ENCODE measurements at regions not wholly inside any gene's neighbourhood (a gene's known extent, or its start where the extent isn't known, plus 50 kb on each side); places are given as distances from the start of the nearest gene placed in this dataset.

DNA sequence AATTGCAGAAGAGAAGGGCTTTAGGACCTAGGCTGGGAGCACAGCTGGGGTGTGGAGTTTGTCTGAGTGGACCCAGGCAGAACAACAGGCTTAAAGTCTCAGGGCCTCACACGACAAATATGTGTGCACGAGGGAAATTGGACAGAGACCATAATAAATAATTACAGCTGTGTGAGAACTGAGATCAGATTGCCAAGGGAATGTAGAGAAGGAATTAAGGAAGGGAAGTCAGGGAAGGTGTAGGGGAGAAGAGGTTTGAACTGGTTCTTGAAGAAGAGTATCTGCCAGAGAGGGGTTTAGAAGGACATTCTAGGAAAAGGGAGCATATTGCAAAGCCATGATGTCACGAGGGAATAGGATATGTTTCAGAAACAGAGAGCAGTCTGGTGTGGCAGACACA is 120.7 kb upstream of the TSPAN5 start:
- TF ChIP-seq, protein P1, sequence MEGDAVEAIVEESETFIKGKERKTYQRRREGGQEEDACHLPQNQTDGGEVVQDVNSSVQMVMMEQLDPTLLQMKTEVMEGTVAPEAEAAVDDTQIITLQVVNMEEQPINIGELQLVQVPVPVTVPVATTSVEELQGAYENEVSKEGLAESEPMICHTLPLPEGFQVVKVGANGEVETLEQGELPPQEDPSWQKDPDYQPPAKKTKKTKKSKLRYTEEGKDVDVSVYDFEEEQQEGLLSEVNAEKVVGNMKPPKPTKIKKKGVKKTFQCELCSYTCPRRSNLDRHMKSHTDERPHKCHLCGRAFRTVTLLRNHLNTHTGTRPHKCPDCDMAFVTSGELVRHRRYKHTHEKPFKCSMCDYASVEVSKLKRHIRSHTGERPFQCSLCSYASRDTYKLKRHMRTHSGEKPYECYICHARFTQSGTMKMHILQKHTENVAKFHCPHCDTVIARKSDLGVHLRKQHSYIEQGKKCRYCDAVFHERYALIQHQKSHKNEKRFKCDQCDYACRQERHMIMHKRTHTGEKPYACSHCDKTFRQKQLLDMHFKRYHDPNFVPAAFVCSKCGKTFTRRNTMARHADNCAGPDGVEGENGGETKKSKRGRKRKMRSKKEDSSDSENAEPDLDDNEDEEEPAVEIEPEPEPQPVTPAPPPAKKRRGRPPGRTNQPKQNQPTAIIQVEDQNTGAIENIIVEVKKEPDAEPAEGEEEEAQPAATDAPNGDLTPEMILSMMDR (IDR thresholded peaks at IDR 0.05), result no peak
- Histone ChIP-seq H3K9me3 (no peaks in the 10 kb centered on the region), H3K27ac (no peak overlapping the region), H3K36me3 (no peaks in the 10 kb centered on the region), H3K4me1 (no peaks in the 10 kb centered on the region), H3K4me3 (no peak overlapping the region), H3K27me3 (no peaks in the 10 kb centered on the region)
- intact Hi-C loops (cut with DNase I), result no loop called here
- no peak for DNase-seq
- no peak for ATAC-seq

DNA sequence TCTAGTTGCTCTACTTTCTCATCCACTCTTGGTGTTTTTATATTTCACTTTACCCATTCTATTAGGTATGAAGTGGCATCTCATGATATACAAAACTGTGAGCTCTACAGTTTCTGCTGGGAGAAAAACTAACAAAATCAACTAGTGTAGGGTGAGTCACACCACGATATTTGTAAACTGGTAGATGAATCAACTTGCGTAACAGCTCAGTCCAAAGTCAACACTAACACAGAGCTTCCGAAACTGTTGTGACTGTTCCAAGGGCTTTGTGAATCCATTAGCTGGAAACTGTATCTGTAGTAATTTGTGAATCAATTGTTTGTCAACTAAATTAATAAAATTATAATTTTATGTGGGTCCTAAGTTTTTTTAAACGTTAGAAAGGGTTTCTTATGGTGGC is 119.8 kb upstream of the TSPAN5 start:
- no peaks in the 10 kb centered on the region for H3K4me1 ChIP-seq
- no peak overlapping the region for H3K4me3 ChIP-seq
- no peak overlapping the region for H3K27ac ChIP-seq
- DNase-seq (no peak), ATAC-seq (no peak)
- H3K9me3 ChIP-seq, result no peaks in the 10 kb centered on the region
- TF ChIP-seq, protein P1 (IDR thresholded peaks at IDR 0.05), result no peak
- intact Hi-C loops (cut with DNase I), result no loop called here
- H3K27me3 ChIP-seq, result no peaks in the 10 kb centered on the region
- H3K36me3 ChIP-seq, result no peaks in the 10 kb centered on the region

DNA sequence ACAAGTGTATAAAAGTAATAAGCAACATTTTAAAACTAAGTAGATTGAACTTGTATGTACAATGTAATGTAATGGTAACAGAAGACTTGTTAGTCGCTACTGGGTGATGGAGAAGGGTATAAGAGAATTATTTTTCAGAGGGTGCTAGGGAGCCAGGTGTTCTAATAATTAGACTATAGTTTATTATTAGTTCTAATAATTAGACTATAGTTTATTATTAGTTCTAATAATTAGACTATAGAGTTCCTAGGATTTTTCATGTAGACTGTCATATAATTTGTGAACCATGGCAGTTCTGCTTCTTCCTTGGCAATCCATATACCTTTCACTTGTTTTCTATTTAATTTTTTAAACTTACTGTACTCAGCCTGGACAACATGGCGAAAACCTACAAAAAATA is 117.3 kb upstream of the TSPAN5 start:
- Histone ChIP-seq H3K27ac (no peak overlapping the region), H3K4me1 (no peaks in the 10 kb centered on the region), H3K9me3 (no peaks in the 10 kb centered on the region), H3K4me3 (no peak overlapping the region), H3K36me3 (no peaks in the 10 kb centered on the region), H3K27me3 (no peaks in the 10 kb centered on the region)
- TF ChIP-seq, protein P1 (IDR thresholded peaks at IDR 0.05), result no peak
- ATAC-seq, result no peak
- DNase-seq, result no peak
- intact Hi-C loops (cut with DNase I), result no loop called here

DNA sequence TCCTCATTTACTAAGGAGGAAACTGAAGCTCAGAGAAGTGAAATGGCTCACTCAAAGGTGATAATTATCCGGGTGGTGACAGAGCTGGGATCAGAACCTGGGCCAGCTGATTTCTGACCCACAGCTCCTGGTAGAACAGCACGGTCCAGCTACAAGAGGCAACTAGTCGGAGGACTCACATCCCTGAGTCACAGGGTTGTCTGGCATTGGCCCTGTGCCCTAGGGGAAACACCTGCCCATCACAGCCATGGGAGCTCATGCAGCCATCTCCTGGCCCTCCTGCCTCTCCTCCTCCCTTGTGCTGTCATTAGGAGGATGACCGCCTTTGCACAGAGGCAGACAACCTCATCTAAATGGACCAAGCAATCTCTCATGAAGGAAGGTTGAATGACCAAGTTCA is 115.2 kb upstream of the TSPAN5 start:
- ATAC-seq, result no peak
- Histone ChIP-seq H3K27ac (no peak overlapping the region), H3K36me3 (no peaks in the 10 kb centered on the region), H3K4me1 (no peaks in the 10 kb centered on the region), H3K9me3 (no peaks in the 10 kb centered on the region), H3K27me3 (no peaks in the 10 kb centered on the region), H3K4me3 (no peak overlapping the region)
- intact Hi-C loops (cut with DNase I), result no loop called here
- TF ChIP-seq, protein P1 (IDR thresholded peaks at IDR 0.05), result no peak
- DNase-seq, result no peak

DNA sequence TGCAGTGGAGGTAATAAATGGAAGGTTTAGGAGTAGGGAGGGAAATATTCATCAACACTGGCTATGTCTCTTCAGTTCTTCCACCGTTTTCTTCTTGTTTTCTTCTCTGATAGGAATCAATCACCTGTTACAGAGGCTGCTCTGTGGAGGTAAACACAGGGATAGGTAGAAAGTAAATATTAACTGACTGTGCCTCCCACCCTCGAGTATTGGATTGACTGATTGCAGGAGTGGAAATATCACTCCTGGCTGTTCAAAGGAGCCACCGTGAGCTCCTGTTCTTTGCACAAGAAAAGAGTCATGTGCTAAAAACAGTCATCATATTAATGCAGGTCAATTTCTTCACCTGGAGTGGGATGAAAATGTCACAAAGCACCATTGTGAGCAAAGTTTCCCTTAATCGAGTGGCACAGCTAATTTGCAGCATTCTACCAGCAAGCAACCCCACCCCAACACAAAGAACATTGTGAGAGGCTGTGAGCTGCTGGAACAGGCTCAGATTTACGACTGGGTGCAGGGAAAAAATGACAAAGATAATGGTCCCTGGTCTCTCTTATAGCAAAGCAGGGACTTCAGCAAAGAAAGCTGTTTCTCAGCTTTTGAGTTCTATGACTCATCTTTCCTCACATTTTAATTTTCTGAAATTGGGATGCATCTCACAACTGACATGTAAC is 113.7 kb upstream of the TSPAN5 start:
- H3K4me3 ChIP-seq, result no peak overlapping the region
- H3K27ac ChIP-seq, result no peak overlapping the region
- TF ChIP-seq, protein P1 (IDR thresholded peaks at IDR 0.05), result no peak
- no peaks in the 10 kb centered on the region for H3K36me3 ChIP-seq
- ATAC-seq (no peak), DNase-seq (no peak)
- no peaks in the 10 kb centered on the region for H3K27me3 ChIP-seq
- no peaks in the 10 kb centered on the region for H3K9me3 ChIP-seq
- intact Hi-C loops (cut with DNase I), result no loop called here
- no peaks in the 10 kb centered on the region for H3K4me1 ChIP-seq

DNA sequence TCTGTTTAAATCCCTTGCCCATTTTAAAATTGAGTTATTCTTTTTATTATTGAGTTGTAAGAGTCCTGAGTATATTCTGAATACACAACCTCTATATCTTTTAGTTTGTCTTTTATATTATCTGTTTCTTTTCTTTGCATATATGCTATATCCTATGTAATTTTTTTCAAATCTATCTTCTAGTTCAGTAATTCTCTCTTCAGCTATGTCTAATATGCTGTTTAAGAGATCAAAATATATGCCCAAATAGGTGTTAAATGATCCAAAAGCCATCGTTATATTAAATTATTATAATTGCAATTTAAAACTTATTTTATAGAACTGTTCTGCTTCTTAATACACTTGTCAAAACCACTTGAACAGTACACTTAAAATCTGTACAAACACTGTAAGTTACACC is 107.4 kb upstream of the TSPAN5 start:
- Histone ChIP-seq H3K36me3 (no peaks in the 10 kb centered on the region), H3K4me1 (no peaks in the 10 kb centered on the region), H3K27ac (no peak overlapping the region), H3K4me3 (no peak overlapping the region), H3K27me3 (no peaks in the 10 kb centered on the region), H3K9me3 (peaks cover 9% of the 10 kb centered on the region)
- ATAC-seq (no peak), DNase-seq (no peak)
- intact Hi-C loops (cut with DNase I), result no loop called here
- TF ChIP-seq, protein P1 (IDR thresholded peaks at IDR 0.05), result no peak

All from upper lobe of right lung (tissue), 1 donor.